Stimulated activated CD4-positive, alpha-beta T cell treated with anti-CD3 and anti-CD28 coated beads, TNF-alpha, amount 100 ng/mL, for 24 hours (primary cell): ENCODE measurements at regions not wholly inside any gene's neighbourhood (a gene's known extent, or its start where the extent isn't known, plus 50 kb on each side); places are given as distances from the start of the nearest gene placed in this dataset.
"Not testable (repeated sequence)": the region's sequence is repeated elsewhere in the genome, so short reads cannot be mapped to it uniquely, and the experiment has no call there.

Source experiments
- DNase-seq, 3 experiments: peaks; one replicate each; pipeline ENCODE4 v3.0.0-alpha.2; 2020; ENCODE audit warnings: low read depth in 3 of 3

DNA sequence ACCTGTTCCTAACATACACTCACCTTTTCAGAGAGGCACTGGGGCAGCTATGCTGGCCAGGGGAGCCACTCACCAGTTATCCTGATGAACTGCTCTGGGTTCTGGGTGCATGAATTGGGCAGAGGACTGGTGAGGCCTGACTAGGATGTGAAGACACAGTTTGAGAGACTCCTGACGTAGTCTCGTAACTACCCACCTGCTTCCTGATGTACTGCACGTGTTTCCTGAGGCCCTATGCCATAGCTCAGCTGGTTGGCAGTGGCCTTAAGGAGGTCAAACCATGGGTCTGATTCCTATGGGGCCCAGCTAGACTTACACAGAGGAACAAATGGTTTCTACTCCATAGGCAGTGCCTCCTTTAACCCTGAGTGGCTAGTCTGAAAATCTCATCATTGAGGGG is 351.7 kb upstream of the FRG2C start:
- not testable (repeated sequence) for DNase-seq

DNA sequence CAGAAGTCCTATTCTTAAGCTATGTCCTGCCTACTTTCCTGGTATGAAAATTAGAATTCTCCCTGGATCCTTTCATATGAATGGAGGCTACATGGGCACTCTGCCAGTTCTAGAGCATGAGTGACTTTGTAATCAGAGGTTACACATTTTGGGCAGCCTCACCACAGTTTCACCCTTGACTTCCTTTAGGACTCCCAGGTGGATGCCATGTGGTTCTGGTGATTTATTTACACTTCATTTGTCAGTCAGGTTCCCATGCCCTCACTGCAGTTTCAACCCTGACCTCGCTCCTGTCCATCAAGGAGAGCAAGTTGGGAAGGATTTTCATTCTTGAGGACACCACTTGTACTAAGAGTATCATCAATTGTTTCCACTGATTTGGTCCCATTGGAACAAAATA is 344.4 kb upstream of the FRG2C start:
- not testable (repeated sequence) for DNase-seq

DNA sequence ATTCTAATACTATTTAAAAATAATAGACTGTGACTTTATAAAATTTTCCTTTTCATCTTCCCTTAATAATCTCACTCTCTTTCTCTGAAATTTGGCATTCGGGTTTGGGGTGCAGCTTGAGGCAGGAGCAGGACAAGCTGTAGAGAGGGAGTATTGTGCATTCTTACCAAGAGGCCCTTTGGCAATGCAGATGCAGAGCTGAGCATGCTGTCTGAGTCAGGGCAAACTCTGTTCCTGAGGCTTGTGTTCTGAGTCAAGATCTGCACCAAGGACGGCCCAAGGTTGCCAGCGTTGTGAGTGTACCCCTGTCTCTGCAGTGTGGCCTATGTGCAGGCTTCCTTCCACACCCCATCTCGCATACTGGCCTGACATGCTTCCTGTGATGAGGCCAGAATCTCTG is 343.8 kb upstream of the FRG2C start:
- DNase-seq = no peak

DNA sequence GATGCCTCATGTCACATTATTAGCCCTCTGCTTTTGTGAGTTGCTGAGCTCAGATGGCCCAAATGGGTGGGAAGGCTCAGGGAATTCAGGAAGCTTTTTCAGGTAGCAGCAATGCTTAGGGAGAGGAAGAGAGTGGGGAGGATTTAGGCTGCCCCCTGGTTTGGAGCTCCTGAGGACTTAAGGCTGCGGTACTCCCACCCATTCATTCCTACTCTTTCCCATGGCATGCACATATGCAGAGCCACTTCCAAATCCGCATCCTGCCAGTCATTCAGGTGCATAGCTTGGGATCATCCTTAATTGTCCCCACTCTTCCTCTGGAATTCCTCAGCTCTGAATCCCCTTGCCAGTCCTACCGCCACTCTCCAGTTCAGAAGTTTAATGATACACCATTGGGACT is 343.1 kb upstream of the FRG2C start:
- no peak for DNase-seq

DNA sequence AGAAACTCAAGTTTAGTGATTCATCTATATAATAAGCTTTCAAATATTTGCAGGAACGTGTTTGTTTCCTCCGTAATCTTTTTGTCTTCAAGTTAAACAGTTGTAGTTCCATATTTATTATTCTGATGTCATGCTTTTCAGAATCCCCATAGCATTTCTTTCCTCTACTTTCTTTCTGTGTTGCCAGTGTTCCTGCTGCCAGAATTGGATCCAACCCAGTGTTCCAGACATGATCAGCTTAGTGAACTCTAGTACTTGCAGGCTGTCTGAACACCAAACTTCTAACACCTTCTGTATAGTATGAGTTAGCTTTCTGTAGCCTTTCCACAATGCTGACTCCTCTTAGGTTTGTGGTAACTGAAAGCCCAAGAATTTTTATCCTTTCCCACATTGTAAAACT is 340.2 kb upstream of the FRG2C start:
- DNase-seq = not testable (repeated sequence)

DNA sequence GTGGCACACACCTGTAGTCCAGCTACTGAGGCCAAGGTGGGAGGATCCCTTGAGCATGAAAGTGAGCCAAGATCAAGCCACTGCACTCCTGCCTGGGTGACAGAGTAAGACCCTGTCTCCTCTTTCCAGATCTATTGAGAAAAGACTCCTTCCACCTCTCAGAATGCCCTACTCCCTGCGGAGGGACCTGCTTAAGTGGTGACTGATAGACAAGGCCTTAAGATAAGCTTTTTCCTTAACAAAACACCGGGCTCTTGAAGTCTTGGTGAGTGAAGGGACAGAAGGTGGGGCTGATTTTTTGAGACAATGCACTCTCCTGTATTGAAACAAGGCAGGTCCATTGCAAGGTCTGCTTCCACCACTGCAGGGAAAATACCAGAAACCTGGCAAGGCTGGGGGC is 338.4 kb upstream of the FRG2C start:
- no peak for DNase-seq

DNA sequence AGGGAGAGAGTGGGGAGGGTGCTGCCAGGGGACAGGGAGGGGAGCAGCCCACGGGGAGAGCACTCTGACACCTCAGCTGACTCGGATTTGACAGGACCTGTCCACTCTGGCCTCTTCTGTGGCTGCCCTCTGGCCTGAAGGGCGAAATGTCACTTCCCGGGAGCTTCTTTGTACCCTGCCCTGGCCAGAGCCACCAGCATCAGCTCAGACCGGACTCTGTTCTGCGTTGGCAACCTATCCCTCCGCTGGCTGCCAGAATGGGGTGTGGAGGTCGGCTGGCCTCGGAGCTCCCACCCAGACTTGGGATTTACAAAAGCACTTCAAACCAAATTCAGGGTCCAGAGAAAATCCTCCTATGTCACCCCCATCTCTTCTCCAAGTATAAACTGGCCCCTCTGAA is 336.7 kb upstream of the FRG2C start:
- DNase-seq = no peak

DNA sequence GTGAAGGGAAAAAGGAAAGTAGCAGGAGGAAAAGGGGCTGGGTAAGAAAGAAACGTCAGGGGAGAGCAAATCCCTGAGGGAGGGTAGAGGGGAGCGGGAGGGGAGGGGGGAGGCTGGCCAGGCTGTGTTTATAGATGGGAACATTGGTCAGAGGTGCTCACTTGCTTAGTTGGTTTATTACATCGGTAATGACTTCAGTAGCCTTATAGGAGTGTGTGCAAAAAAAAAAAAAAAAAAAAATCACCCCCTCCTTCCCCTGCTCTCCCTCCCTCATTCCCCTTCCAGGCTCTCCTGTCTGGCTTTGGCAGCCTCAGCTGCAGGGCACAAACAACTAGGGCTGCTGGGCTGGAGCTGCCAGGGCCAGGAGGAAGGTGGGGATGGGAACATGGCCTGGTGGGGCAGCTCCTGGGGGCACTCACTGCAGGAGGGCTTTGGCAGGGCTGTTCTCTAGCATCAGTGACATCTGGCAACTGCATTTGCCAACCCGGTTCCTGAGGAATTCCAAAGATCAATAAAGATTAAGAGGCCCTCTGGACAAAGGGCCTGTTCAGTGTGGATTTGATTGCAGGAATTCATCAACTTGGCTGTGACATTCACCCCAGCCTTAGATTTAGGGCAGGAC is 334.5 kb upstream of the FRG2C start:
- no peak for DNase-seq

DNA sequence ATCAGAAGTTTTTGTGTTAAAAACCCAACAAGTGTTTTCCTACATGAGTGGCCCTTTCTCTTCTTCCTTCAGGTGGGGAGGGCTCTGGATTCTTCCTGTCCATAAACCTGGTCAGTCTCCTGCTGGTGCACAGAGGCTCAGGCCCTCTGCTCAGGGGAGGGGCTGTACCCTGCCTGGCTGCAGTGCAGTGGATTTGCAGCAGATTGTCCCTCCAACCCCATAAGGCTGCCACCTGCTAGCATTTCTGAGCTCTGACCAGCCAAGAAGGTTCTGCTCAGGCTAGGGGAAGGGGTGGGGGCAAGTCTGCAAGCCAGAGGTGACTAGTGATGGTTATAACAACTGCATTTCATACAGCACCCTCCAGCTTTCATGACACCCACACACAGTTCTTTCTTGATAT is 333.7 kb upstream of the FRG2C start:
- not testable (repeated sequence) for DNase-seq

DNA sequence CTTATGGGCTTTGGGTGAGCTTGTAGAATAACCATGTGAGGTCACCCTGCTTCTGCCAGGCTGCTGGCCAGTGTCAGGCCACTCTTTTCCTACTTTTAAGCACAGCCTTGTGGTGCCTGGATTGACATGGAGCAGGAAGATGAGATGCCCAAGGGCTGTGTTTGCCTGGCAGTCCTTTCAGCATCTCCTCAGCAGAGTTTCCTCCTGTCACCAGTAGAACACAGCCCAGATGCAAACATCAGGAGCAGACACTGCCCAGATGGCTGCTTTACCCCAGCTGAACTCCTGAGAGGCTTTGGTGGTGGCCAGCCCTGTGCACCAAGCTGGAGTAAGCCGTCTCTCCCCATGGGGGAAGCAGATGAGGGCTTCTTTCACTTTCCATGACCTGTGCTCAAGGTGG is 332.0 kb upstream of the FRG2C start:
- DNase-seq = not testable (repeated sequence)

DNA sequence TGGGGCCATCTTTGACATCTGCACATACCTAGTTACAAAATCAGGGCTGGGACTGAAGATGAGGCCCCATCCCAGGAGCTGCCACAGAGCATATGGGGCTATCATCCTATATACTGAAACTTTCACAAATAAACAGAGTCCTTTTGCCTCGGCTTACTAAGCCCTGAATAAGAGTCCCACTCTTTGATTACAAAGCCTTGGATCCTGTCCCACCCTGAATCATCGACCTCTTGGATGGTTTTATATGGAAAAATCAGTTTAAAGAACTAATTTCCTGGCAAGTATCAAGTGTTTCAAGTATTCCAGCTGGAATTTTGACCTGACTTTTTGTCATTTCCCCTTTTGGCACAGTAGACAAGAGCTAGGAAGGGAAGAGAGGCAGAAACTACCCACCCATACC is 331.3 kb upstream of the FRG2C start:
- DNase-seq = no peak

DNA sequence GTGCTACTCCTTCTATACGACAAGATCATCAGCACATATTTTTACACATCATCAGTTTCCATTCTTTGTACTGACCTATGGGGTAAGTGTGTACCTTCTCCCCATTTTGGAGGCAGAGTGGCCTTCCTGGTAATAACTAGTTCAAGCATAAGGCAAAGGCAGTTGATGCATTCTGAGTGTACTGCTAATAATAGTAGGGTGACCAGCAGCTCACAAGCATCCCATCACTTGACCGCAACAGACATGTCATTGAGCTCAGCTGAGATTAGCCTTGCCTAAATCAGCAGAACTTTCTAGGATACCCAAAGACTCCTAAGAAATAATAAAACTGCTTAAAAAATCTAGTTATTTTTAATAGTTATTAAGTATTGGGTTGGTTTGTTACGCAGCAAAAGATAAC is 329.8 kb upstream of the FRG2C start:
- DNase-seq = no peak

DNA sequence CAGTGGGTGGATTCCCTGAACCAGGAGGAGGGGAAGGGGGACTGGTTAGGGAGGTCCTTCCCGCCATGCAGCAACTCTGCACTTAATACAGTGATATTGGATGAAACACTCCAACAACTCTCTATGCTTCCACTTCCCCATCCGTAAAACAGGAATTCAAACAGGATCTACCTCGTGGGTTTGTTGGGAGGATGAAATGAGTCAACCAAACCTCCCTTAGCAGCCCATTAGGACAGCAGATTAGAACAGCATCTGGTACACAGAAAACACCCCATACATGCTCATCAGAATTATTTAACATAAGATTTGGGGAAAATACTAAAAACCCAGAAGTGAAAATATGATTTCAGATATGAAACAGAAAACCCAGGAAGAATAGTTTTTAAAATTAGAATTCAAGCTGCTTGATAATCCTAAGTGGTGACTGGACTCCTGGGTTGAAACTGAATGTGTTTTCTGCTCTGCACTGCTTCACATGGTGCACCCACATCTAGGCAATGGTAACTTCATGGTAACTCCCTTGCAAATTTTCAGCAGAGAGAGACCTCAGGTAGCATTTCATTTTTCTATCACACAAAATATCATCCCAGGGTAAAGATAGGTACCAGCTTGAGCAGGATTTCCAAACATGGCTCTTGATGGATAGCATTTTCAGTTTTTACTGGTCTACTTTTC is 326.8 kb upstream of the FRG2C start:
- no peak for DNase-seq

DNA sequence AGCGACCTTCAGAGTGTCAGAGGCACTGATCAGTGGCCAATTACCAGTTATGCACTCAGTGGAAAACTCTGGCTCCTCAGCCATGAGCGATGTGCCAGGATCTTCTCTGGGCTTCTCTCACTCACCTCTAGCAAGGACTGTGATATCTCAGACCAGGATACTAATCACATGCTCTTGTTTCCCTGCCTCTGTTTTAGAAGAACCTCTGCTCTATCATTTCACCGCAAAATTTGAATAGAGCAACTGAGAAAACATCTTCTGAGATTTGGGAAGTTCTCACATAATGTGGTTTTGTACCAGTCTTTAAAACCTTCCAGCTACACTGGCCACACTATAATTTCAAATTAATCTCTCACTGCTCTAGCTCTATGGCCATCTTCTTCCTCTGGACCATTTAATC is 325.8 kb upstream of the FRG2C start:
- no peak for DNase-seq

DNA sequence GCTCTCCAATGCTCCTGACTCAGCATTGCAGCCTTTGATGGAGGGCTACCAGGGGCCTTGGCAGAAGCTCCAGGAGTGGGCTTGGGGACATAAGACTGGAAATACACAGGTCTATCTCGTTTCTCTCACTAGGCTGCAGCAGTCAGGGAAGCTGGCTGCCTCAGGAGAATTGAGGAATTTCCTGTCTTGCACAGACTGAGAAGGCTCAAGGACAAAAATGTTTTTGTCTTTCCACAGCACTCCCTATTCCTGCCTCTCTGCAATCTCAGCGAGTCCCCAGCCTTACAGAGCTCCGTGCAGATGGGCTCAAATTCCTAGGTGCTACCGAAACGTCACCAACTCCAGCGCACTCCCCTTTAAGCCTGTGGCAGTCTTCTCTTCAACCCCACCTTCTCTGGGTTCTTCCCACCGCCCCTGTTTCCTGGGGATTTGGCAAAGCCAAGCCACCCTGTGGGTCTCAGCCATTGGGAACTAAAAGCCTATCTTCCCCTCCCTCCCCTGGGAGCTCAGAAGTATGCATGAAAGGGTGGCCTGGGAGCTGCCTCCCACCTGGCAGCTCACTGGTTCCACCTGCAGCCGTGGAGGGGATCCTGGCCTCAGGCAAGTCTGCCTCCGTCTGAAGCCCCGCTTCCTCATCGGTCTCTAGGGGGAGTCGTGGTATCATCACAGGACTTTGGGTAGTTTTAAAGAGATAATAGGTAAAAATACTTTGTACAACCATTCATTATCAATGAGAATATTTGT is 322.6 kb upstream of the FRG2C start:
- DNase-seq = no peak

DNA sequence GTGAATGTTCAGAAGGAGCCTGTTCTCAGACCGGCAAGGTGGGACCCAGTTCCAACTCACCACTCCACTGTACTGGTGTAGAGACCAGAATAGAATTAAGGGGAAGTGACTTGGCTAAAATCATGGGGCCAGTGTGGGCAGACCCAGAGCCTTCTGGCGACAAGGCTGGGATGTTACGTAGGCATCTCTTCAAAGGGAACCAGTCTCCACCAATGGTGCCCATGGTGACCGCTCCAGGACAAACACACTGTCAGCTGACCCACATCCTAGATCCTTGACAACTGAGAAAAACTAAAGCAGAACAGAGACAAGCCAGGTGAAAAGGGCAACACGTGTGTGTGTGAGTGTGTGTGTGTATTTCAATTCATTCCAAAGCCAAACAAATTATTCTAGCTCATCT is 321.7 kb upstream of the FRG2C start:
- DNase-seq = no peak

DNA sequence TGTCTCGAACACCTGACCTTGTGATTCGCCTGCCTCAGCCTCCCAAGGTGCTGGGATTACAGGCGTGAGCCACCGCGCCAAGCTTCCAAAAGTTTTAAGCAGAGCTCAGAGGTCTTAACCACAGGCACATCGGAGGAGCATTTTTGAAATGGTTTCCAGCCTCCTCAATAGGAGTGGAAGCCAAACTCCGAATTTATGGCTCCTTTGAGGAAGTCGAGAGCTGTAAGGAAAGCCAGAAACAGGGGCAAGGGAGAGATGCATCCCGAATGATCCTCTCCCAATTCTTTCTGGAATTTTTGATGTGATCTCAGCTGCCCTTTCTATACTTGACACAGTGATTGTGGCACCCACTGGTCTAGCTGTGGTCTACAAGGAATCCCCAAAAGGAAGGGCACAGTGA is 313.6 kb upstream of the FRG2C start:
- not testable (repeated sequence) for DNase-seq

DNA sequence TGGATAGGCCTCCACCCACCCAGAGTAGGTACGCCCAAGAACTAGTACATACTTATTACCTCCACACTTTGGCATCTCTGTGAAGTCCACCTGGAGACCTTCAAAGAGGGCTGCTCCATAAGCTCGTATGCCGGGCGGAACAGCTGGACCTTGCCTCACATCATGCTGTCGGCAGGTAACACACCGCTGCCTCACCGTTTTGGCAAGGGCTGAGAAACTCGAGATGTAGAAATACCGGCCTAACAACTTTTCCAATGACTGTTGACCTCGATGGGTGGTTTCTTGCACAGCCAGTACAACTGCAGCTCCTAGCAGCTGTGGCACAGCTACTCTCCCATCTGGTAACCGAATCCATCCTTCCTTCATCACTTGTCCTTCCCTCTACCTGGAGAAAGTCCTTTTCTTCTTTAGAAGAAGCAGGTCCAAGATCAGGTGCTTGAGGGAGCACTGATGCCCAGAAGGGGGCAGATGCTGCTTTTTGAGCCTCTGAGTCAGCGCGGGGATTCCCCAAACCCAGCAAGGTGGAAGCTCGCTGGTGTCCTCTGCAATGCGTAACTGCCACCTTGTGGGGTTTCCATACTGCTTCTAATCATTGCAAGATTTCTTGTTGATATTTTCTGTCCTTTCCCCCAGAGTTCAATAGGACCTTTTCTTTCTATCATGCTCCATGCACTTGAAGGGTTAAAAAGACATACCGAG is 301.9 kb upstream of the FRG2C start:
- DNase-seq = peak in 2 of 3 experiments; percentile 5 to 48

DNA sequence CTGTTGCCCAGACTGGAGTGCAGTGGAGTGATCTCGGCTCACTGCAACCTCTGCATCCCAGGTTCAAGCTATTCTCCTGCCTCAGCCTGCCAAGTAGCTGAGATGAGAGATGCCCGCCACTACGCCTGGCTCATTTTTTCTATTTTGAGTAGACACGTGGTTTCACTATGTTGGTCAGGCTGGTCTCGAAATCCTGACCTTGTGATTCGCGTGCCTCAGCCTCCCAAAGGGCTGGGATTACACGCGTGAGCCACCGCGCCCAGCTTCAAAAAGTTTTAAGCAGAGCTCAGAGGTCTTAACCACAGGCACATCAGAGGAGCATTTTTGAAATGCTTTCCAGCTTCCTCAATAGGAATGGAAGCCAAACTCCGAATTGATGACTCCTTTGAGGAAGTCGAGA is 291.2 kb upstream of the FRG2C start:
- not testable (repeated sequence) for DNase-seq

DNA sequence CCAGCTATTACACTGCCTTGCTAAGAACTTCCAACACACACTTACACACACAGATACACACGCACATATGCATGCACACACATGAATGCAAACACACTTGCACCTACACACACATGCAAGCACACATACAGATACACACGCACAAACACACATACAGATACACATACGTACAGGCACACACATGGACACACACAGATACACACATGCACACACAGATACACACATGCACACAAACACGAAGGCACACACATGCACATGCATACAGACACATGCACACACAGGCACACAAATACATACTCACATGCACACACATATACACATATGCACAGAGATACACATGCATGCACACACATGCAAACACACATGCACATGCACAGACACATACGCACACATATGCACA is 284.3 kb upstream of the FRG2C start:
- not testable (repeated sequence) for DNase-seq

DNA sequence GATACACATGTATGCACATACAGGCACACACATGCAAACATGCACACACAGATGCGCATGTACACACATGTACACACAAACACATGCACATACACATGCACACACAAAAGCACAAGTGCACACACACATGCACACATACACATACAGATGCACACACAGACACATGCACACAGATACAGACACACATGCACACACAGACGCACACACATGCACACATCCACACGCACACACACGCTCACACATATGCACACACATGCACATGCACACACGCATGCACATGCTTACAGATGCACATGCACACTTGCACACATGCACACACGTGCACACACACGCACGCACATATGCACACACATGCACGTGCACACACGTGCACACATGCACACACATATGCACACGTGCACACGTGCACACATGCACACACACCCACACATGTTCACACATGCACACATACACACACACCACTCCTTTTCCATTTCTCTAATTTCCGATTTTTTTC is 283.8 kb upstream of the FRG2C start:
- DNase-seq = no peak

DNA sequence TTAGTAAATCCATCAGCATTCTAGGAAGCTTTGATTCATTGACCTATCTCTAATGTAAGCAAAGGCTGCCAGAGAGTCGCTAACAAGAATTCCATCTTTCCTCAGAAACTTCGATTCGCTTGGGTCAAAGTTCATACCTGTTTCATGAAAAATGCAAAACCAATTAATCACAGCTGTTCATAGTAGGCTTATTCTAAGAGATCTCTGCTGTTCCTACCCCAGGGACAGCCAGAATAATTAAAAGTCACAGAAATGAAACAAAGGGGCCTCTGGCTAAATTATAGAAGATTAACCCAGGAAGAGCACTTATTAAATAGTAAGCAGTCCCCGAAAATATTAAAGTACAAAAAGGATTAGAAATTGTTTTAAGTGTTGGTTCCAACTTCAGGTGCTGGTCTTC is 280.1 kb upstream of the FRG2C start:
- not testable (repeated sequence) for DNase-seq
